Activated CD4-positive, alpha-beta T cell treated with anti-CD3 and anti-CD28 coated beads, Interleukin-2, amount 10 ng/mL, durations not matched to agents 7 days and 5 days (primary cell): ENCODE measurements at regions not wholly inside any gene's neighbourhood (a gene's known extent, or its start where the extent isn't known, plus 50 kb on each side); places are given as distances from the start of the nearest gene placed in this dataset.

Experiments used
- CTCF ChIA-PET: fragments of 350-600 bp; sonication (Branson Sonifier 250); formaldehyde crosslinking; loops from one replicate; lab custom pipeline; 2021; ENCODE audit warnings: antibody characterized with exemption; lab: Charles Lee
- POLR2A ChIA-PET: fragments of 350-600 bp; sonication (Branson Sonifier 250); formaldehyde crosslinking; loops from one replicate; lab custom pipeline; 2021; ENCODE audit warnings: antibody characterized with exemption; lab: Charles Lee
- DNase-seq: peaks from one replicate; pipeline ENCODE4 v3.0.0-alpha.2; 2020
- H3K27ac Mint-ChIP-seq: one replicate; pipeline ENCODE4 v1.8.0; 2021; ENCODE audit warnings: mild to moderate bottlenecking, moderate library complexity, mixed read lengths
- H3K27me3 Mint-ChIP-seq: one replicate; pipeline ENCODE4 v1.8.0; 2021; ENCODE audit warnings: mixed read lengths
- H3K36me3 Mint-ChIP-seq: one replicate; pipeline ENCODE4 v1.8.0; 2021; ENCODE audit warnings: low read depth, mixed read lengths
- H3K4me1 Mint-ChIP-seq: one replicate; pipeline ENCODE4 v1.8.0; 2021; ENCODE audit warnings: mixed read lengths
- H3K4me3 Mint-ChIP-seq: one replicate; pipeline ENCODE4 v1.8.0; 2021; ENCODE audit warnings: mild to moderate bottlenecking, moderate library complexity, mixed read lengths
- H3K9me3 Mint-ChIP-seq: one replicate; pipeline ENCODE4 v1.8.0; 2021; ENCODE audit warnings: mixed read lengths

GRCh38 chr2:19805266-19805665 is 96.5 kb downstream of the TTC32 start:
- ChIA-PET POLR2A (no interaction called here), CTCF (no interaction called here)
- no peak overlapping the region for H3K27ac Mint-ChIP-seq
- H3K4me3 Mint-ChIP-seq = no peak overlapping the region
- DNase-seq = no peak
- no peaks in the 10 kb centered on the region for H3K4me1 Mint-ChIP-seq
- H3K36me3 Mint-ChIP-seq = no peaks in the 10 kb centered on the region
- H3K9me3 Mint-ChIP-seq = no peaks in the 10 kb centered on the region
- H3K27me3 Mint-ChIP-seq = no peaks in the 10 kb centered on the region

DNA sequence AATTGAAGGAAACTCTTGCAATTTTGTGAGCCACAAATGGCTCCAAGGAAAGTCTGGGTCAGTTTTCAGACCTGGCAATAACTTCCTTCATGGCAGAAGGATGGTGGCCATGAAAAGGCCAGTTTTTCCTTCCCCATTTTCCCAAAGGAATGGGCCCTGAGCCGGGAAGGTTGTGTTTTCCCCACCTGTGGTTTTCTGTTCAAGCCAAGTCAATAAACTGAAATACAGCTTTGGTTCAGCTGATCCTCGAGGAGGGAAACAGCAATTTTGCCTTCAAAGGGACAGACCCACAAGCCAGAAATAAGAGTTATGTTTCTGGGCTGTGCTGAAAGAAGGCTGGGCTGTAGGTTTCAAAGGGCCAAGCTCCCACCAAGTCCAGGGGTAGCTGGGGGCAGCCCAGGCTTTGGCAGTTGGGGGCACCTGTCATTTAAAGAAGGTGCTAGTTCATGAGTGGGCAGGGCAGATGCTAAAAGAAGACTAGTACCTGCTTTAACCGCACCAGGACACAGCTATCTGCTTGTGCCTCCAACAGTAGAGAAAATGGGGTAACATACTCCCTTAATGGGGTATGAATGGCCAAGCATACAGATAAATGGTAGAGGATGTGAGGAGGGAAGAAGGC is 97.0 kb downstream of the TTC32 start:
- ChIA-PET CTCF (no interaction called here), POLR2A (no interaction called here)
- Mint-ChIP-seq H3K27ac (no peak overlapping the region), H3K4me1 (no peaks in the 10 kb centered on the region), H3K36me3 (no peaks in the 10 kb centered on the region), H3K4me3 (no peak overlapping the region), H3K27me3 (no peaks in the 10 kb centered on the region), H3K9me3 (no peaks in the 10 kb centered on the region)
- DNase-seq = no peak

GRCh38 chr2:19802086-19802841 is 99.5 kb downstream of the TTC32 start:
- H3K9me3 Mint-ChIP-seq = no peaks in the 10 kb centered on the region
- DNase-seq = no peak
- H3K36me3 Mint-ChIP-seq = no peaks in the 10 kb centered on the region
- no peak overlapping the region for H3K4me3 Mint-ChIP-seq
- ChIA-PET CTCF (no interaction called here), POLR2A (no interaction called here)
- no peak overlapping the region for H3K27ac Mint-ChIP-seq
- peaks cover 2% of the 10 kb centered on the region for H3K27me3 Mint-ChIP-seq
- H3K4me1 Mint-ChIP-seq = no peaks in the 10 kb centered on the region

- H3K9me3 Mint-ChIP-seq = no peaks in the 10 kb centered on the region
- POLR2A ChIA-PET = no interaction called here
- no peak for DNase-seq
- no peaks in the 10 kb centered on the region for H3K4me1 Mint-ChIP-seq
- H3K27ac Mint-ChIP-seq = no peak overlapping the region
- CTCF ChIA-PET = no interaction called here
- H3K36me3 Mint-ChIP-seq = no peaks in the 10 kb centered on the region
- no peak overlapping the region for H3K4me3 Mint-ChIP-seq
- H3K27me3 Mint-ChIP-seq = peaks cover 2% of the 10 kb centered on the region
These were observed 100.3 kb downstream of the TTC32 start for GRCh38 chr2:19801367-19802080.

DNA sequence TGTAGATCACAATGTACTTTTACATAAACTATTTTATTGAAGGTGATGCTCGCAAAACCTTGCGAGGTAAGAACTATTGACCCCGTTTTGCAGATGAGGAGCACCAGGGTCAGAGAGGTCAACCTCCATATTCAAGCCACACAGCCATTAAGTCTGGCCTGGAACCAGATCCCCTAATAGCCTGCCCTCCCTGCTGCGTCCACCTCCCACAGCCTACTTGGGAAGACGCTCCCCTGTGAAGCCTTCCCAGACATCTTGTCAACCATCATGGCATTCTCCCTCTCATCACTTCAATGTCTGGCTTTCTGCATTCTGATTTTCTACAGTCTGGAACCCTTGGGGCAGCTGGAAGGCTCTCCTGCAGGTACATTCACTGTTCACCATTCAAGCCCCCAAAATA is 101.0 kb downstream of the TTC32 start:
- peaks cover 2% of the 10 kb centered on the region for H3K27me3 Mint-ChIP-seq
- no peak overlapping the region for H3K27ac Mint-ChIP-seq
- CTCF ChIA-PET = no interaction called here
- no peaks in the 10 kb centered on the region for H3K4me1 Mint-ChIP-seq
- no peaks in the 10 kb centered on the region for H3K36me3 Mint-ChIP-seq
- no peak overlapping the region for H3K4me3 Mint-ChIP-seq
- no peaks in the 10 kb centered on the region for H3K9me3 Mint-ChIP-seq
- no peak for DNase-seq
- POLR2A ChIA-PET = no interaction called here

GRCh38 chr2:19799881-19800780 is 101.7 kb downstream of the TTC32 start:
- no peaks in the 10 kb centered on the region for H3K36me3 Mint-ChIP-seq
- H3K27me3 Mint-ChIP-seq = peaks cover 2% of the 10 kb centered on the region
- no peak overlapping the region for H3K27ac Mint-ChIP-seq
- no peak for DNase-seq
- H3K4me3 Mint-ChIP-seq = no peak overlapping the region
- no peaks in the 10 kb centered on the region for H3K9me3 Mint-ChIP-seq
- H3K4me1 Mint-ChIP-seq = no peaks in the 10 kb centered on the region
- ChIA-PET CTCF (no interaction called here), POLR2A (no interaction called here)

- DNase-seq = no peak
- POLR2A ChIA-PET = no interaction called here
- CTCF ChIA-PET = no interaction called here
These were observed 103.9 kb downstream of the TTC32 start for GRCh38 chr2:19797871-19798270.

GRCh38 chr2:19797243-19797810 is 104.5 kb downstream of the TTC32 start:
- Mint-ChIP-seq H3K27ac (no peak overlapping the region), H3K4me3 (no peak overlapping the region), H3K4me1 (no peaks in the 10 kb centered on the region), H3K27me3 (peaks cover 2% of the 10 kb centered on the region), H3K36me3 (no peaks in the 10 kb centered on the region), H3K9me3 (no peaks in the 10 kb centered on the region)
- CTCF ChIA-PET = interaction anchor here (0.6 kb wide), 1 partner anchor 312 kb away, joined by 3 read pairs; no protein-coding TSS in a partner anchor
- POLR2A ChIA-PET = no interaction called here
- DNase-seq = no peak

More at GRCh38 chr2:19797871-19798270, 103.9 kb downstream of the TTC32 start:
- Mint-ChIP-seq H3K4me1 (no peaks in the 10 kb centered on the region), H3K9me3 (no peaks in the 10 kb centered on the region), H3K4me3 (no peak overlapping the region), H3K36me3 (no peaks in the 10 kb centered on the region), H3K27ac (no peak overlapping the region), H3K27me3 (peaks cover 2% of the 10 kb centered on the region)

DNA sequence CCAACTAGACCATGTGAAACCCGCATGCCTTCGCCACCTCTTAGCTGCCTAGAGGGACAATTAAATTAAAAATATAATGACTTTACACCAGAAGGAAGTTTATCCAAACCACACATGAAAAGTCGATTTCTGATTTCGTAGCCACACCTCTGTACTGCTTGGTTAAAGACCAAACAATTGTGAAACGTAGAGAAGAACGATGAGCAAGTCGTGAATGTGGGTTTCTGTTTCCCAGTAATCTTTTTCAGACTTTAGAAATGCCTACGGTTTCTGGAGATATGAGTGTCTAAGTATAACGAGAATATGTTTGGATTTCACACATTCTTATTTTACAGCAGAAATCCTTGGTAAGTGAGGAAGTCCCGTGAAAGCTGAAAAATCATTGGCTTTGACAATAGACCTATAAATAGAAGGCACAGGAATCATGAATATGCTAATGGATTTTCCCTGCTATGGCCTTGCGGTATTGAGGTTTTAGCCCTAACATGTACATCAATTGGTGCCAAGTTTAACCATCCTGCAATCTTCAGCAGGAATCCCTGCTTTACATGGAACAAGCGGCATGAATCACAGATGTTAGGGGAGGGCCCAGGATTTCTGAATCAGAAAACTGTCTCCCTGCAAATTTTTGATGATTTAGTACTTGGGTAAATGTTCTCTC is 105.6 kb downstream of the TTC32 start:
- CTCF ChIA-PET = interaction anchor here (0.6 kb wide), 1 partner anchor 313 kb away, joined by 3 read pairs; no protein-coding TSS in a partner anchor
- no peak overlapping the region for H3K27ac Mint-ChIP-seq
- no peaks in the 10 kb centered on the region for H3K36me3 Mint-ChIP-seq
- H3K4me3 Mint-ChIP-seq = no peak overlapping the region
- no peak for DNase-seq
- H3K4me1 Mint-ChIP-seq = no peaks in the 10 kb centered on the region
- peaks cover 2% of the 10 kb centered on the region for H3K27me3 Mint-ChIP-seq
- POLR2A ChIA-PET = no interaction called here
- H3K9me3 Mint-ChIP-seq = no peaks in the 10 kb centered on the region

DNA sequence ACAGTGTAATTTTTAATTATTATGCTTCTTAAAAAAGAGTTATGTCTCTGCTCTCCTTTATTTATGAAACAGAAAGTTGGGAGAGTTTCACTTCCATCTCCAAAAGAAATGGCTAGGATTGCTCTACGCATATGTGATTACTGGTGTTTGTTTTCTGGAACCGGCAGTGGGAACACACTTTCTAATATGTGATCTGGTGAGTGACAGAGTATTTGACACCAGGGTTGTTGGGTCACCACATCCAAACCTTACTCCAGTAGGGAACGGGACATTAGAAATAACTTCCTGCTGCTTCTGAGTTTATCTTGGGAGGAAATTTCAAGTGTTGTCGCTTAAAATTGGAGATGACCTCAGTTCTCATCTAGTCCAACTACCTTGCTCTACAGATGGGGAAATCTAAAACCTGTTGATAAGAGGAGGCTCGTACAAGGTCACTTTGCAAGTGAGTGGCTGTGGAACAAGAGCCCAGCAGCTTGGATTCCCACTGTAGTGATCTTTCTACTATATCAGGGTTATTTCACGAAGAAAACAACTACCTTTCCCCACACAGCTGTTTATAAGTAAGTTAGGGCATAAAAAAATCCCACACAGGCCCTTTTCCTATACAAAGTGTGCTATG is 108.5 kb downstream of the TTC32 start:
- POLR2A ChIA-PET = no interaction called here
- Mint-ChIP-seq H3K36me3 (no peaks in the 10 kb centered on the region), H3K4me3 (no peak overlapping the region), H3K9me3 (no peaks in the 10 kb centered on the region), H3K27ac (no peak overlapping the region), H3K27me3 (peaks cover 2% of the 10 kb centered on the region), H3K4me1 (no peaks in the 10 kb centered on the region)
- no peak for DNase-seq
- CTCF ChIA-PET = no interaction called here

DNA sequence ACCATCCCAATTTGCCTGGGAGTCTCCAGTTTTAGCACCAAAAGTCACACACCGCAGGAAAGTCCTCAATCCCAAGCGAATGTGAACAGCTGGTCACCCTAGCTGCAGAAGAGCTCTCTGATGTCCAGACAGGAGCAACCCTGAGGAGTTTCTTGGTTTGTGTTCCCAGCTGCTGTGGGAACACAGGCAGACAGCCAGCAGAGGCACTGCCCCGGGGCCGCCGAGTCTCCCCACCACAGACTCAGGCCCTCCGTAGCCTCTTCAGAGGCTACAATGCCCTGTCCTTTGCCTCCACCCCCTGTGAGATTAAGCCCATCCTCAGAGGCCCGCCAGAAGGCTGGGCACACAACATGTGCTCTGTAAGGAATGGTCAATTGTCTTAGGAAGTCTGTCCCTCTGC is 111.5 kb downstream of the TTC32 start:
- Mint-ChIP-seq H3K27me3 (no peaks in the 10 kb centered on the region), H3K4me3 (no peak overlapping the region), H3K4me1 (no peaks in the 10 kb centered on the region), H3K9me3 (no peaks in the 10 kb centered on the region), H3K36me3 (no peaks in the 10 kb centered on the region), H3K27ac (no peak overlapping the region)
- ChIA-PET CTCF (interaction anchor here (0.6 kb wide), 1 partner anchor 1209 kb away, joined by 5 read pairs; no protein-coding TSS in a partner anchor), POLR2A (no interaction called here)
- no peak for DNase-seq
